ENCODE measurements at regions not wholly inside any gene's neighbourhood (a gene's known extent, or its start where the extent isn't known, plus 50 kb on each side); places are given as distances from the start of the nearest gene placed in this dataset.
"Not testable (repeated sequence)": the region's sequence is repeated elsewhere in the genome, so short reads cannot be mapped to it uniquely, and the experiment has no call there.

DNA sequence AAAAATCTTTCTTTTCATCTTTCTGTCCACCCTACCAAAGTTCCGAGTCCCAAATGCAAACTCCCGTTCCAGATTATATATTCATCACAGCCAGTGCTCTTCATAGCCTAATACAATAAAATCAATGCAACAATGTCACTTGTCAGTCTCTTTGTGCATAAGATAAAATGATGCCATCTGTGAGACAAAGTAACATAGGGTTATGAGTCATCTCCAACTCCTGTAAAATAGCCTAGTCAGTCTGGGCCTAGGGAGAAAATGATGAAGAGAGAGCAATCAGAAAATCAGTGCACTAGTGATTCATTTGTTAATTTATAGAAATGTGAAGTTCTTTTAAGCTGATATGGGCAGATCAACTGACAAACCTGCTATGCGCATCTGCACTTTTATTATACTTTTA, 689.1 kb upstream of the DIAPH2 start:
- no peak for FAIRE-seq

DNA sequence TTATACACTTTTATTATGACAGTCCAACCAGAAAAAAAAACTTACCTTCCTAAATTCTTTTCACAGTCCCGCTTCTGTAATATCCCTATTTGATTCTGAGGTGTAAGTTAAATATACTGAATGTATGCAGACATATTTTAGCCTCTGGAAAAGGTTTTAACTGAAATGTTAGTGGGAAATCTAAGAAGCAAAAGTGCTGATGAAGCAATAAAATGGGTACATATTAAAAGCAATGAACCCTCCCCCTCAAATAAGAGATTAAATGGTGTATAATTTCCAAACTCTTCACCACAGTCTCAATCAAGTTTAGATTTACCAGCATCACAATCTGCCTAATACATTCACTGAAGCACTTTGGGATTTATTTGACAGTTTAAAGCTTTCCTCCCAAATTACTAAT, 688.3 kb upstream of the DIAPH2 start:
- FAIRE-seq: no peak

DNA sequence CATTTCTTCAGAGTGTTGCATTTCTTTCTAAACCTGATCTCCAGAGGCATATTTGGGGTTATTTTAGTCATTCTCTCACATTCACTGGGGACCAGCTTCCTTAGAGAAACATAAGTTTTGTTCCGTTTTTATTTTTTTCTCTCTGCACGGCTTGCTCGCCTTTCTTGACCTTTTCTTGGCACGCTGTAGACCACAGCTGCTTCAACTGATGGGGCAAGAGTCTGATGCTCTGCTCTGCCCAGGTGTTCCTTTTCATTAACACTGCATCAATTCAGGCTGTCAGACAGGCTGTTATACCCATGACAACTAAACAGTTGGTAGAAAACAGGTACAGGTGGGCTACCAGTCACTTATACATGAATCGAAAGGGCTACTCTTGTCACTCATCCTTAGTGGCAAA, 682.2 kb upstream of the DIAPH2 start:
- no peak for FAIRE-seq

GRCh38 chrX:96004386-96004785, 680.3 kb upstream of the DIAPH2 start:
- FAIRE-seq: no peak

DNA sequence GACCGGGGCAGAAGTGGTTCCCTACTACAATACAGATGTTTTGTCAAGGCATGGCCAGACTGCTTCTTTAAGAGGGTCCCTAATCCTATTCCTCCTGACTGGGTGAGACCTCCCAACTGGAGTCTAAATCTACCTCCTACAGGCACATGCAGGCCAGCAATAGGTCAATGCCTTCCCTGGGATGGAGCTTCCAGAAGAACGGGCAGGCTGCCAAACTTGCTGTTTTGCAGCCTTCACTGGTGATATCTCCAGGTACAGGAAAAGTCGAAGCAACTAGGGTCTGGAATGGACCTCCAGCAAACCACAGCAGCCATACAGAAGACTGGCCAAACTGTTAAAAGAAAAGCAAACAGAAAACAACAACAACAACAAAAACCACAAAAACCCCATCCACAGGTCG, 678.4 kb upstream of the DIAPH2 start:
- no peak for FAIRE-seq

GRCh38 chrX:96027407-96027806, 657.2 kb upstream of the DIAPH2 start:
- no peak for FAIRE-seq

DNA sequence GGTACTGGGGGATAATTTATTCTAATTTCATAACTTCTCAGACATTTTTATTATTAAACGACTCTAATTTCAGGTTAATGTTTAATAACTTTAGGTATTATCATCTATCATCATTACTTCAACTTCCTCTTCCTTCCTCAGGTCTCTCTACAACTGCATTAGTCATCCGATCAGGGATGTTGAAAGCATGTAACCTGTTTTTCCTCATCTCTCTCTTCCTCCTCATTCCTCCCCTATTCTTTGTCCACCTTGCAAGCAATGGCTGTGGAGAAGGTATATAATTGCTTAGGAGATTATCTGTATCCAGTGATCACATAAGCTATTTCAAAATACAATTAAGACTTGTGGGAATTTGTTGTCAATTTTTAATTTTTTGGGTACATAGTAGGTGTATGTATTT, 632.6 kb upstream of the DIAPH2 start:
- no peak for FAIRE-seq

GRCh38 chrX:96081891-96082290, 602.8 kb upstream of the DIAPH2 start:
- no peak for FAIRE-seq

DNA sequence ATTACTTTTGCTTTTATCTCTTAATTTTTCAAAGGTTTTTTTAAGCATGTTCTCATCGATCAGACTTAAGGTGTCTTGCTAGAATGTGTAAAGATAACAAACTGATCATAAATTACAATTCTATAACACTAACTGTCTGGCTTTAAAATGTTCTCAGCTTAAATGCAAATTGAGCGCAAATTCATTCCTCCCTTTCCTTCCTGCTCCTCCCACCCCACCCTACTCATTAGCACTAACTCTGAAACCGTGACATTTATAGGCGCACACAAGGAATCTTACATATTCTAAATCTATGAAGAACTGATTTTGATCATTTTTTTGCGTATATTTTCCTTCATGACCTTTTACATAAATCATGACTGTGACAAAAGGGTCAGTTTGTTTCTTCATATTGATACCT, 590.0 kb upstream of the DIAPH2 start:
- FAIRE-seq: no peak

- FAIRE-seq: no peak
Observed at GRCh38 chrX:96098471-96098870, 586.2 kb upstream of the DIAPH2 start.

GRCh38 chrX:96102997-96103396, 581.6 kb upstream of the DIAPH2 start:
- FAIRE-seq: no peak

DNA sequence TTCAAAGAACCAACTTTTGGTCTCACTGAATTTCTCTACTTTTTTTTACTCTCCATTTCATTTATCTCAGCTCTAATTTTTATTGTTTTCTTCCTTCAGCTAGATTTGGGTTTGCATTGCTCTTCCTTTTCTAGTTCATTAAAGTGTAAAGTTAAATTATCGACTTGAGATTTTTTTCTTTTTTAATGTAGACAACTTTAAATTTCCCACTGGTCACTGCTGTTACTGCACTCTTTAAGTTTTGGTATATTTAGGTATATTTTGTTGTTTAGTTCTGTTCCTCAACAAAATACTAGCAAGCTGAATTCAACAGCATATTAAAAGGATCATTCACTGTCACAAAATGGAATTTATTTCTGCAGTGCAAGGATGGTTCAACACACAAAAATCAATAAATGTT, 572.0 kb upstream of the DIAPH2 start:
- no peak for FAIRE-seq

GRCh38 chrX:96126182-96126581, 558.5 kb upstream of the DIAPH2 start:
- FAIRE-seq: peak; percentile 8

GRCh38 chrX:96128058-96128457, 556.6 kb upstream of the DIAPH2 start:
- not testable (repeated sequence) for FAIRE-seq

DNA sequence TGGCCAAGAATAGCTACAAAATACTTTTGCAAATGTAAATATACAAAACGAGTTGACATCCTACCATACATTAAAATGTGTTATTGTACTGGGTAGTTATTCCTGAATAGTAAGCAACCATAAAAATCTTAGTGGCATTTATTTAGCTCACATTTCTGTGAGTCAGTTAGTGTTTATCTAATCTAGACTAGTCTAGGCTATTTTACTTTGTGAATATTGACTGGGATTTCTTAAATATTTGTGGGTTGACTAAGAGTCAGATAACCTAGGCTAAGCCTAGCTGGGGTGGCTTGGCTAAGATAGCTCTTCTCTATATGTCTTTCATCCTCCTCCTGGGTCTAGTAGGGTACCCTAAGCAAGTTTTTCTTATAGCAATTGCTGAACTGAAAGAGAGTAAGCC, 543.8 kb upstream of the DIAPH2 start:
- no peak for FAIRE-seq

GRCh38 chrX:96147681-96148080, 537.0 kb upstream of the DIAPH2 start:
- FAIRE-seq: no peak

DNA sequence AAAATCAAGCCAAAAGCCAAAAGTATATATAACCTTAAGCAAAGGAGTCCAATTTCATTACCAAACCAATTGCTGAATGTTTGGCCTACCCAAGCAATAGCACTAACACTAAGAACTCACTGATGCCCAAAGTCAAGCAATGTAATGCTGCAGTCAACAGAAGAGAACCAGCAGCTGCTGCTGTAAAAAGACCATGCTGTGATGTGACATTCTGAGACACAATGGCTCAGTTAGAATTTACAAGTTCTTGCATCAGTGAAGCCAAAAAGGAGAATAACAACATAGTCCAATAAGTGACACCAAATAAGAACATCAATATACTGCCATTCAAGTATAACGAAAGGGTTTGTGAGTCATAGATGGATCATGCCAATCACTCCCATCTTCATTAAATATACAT, 514.0 kb upstream of the DIAPH2 start:
- no peak for FAIRE-seq

GRCh38 chrX:96176921-96177320, 507.7 kb upstream of the DIAPH2 start:
- no peak for FAIRE-seq

DNA sequence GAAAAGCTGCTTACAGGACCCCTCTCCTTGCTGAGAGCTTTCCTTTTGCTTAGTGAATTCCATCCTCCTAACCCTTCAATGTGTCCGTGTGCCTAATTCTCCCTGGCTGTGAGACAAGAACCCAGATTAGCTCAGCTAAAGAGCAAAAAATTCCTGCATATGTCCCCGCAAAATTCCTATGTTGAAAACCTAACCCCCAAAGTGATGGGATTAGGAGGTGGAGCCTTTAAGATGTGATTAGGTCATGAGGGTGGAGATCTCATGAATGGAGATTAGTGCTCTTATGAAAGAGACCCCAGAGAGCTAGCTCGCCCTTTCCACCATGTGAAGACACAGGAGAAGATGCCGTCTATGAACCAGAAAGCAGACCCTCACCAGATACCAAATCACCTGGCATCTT, 503.0 kb upstream of the DIAPH2 start:
- FAIRE-seq: no peak

DNA sequence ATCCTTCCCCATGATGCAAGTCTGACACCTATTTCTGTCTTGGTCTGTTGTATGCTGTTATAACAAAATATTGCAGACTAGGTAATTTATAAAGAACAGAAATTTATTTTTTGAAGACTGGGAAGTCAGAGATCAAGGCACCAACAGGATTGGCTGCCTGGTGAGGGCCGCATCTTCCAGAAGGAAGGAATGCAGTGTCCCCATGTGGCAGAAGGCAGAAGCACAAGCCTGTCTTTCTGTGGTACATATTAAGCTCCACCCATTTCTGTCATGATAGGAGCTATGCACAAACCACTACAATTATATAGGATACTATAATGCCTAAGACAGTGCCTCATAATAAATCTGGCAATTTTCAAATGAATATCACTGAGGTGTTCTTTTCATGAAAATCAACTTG, 502.3 kb upstream of the DIAPH2 start:
- no peak for FAIRE-seq

DNA sequence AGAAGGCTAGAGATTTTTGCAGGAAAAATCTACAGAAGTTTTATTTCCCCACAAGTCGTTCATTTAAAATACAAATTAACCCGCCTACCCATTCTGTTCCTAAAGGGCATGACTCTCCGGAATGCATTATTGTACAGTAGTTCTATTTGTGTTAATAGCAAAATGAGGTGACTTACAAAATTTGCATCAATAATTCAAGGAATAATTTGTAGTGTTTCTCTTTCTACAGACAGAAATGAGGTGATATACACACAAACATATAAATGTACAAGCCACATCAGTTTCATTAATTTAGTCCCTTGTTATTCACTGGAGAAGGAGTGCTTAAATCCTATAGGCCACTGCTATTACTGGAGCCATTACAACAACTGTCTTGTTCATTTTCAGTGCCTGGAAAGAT, 501.3 kb upstream of the DIAPH2 start:
- no peak for FAIRE-seq

DNA sequence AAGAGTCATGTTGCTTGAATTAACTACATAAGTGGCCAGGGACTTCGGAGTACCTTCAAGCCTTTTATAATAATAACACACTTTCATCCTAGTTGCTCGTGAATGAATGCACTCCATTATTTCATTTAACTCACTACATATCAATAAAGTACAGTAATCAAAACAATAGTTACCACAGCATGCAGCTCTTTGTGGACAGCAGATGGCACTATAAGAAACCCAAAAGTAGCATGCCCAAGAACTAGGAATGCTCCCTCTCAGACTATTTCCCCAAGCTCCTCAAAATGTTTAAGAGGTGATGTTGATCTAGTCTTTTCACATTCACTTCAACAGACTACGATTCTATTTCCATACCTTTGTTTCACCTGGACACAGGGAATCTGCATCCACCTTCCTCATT, 500.8 kb upstream of the DIAPH2 start:
- FAIRE-seq: no peak

DNA sequence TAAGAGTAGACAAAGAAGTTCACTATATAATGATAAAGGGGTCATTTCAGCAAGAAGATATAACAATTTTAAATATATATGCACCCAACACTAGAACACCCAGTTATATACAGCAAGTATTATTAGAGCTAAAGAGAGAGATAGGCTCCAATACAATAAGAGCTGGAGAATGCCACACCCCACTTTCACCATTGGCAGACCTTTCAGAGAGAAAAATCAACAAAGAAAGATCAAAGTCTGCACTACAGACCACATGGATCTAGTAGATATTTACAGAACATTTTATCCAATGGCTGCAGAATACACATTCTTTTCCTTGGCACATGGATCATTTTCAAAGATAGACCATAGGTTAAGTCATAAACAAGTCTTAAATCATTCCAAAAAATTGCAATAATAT, 479.7 kb upstream of the DIAPH2 start:
- FAIRE-seq: no peak

GRCh38 chrX:96211953-96212352, 472.7 kb upstream of the DIAPH2 start:
- no peak for FAIRE-seq

DNA sequence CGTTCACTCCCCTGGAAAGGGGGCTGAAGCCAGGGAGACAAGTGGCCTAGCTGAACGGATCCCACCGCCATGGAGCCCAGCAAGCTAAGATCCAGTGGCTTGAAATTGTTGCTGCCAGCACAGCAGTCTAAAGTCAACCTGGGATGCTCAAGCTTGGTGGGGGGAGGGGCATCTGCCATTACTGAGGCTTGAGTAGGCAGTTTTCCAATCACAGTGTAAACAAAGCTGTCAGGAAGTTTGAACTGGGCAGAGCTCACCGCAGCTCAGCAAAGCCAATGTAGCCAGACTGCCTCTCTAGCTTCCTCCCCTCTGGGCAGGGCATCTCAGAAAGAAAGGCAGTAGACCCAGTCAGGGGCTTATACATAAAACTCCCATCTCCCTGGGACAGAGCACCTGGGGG, 470.0 kb upstream of the DIAPH2 start:
- not testable (repeated sequence) for FAIRE-seq

GRCh38 chrX:96224279-96224678, 460.4 kb upstream of the DIAPH2 start:
- FAIRE-seq: no peak

Data from endometrium (tissue), 2 donors.